ENCODE measurements at regions not wholly inside any gene's neighbourhood (a gene's known extent, or its start where the extent isn't known, plus 50 kb on each side); places are given as distances from the start of the nearest gene placed in this dataset.

- no peak for FAIRE-seq
- no peak for TF ChIP-seq CTCF (IDR thresholded peaks at IDR 0.05; ENCODE audit: insufficient read depth, missing control alignments)
Measured at GRCh38 chrX:39112143-39112542, 310.9 kb downstream of the MID1IP1 start.

DNA sequence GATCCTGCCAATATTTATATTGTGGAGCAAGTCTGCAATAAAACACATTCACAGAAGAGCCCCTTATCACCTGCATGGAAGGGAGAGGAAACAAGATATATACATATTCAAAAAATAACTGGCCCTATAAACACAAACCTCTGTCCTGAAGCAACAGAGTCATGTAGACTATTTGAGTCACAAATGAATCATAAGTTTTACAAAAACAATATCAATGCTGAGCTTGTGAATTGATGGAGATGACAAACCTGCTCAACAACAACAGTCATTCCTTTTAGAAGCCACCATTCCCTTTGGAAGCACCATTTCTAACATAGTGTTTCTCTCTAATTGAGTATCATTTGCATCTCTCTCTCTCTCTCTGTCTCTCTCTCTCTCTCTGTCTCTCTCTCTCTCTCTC lies 313.9 kb downstream of the MID1IP1 start:
- FAIRE-seq (no peak), DNase-seq (ENCODE audit: insufficient read length, low spot score) (no peak)
- TF ChIP-seq CTCF (IDR thresholded peaks at IDR 0.05; ENCODE audit: insufficient read depth, missing control alignments), result no peak

More at GRCh38 chrX:39112143-39112542, 310.9 kb downstream of the MID1IP1 start:
- DNase-seq (ENCODE audit: insufficient read length, low spot score), result no peak

- no peak for DNase-seq (ENCODE audit: insufficient read length, low spot score)
- no peak for TF ChIP-seq CTCF (IDR thresholded peaks at IDR 0.05; ENCODE audit: insufficient read depth, missing control alignments)
- FAIRE-seq, result no peak
Measured at GRCh38 chrX:39117101-39117500, 315.8 kb downstream of the MID1IP1 start.

- DNase-seq (ENCODE audit: insufficient read length, low spot score), result no peak
- TF ChIP-seq CTCF (IDR thresholded peaks at IDR 0.05; ENCODE audit: insufficient read depth, missing control alignments), result no peak
- FAIRE-seq, result no peak
Measured at GRCh38 chrX:39121903-39122302, 320.6 kb downstream of the MID1IP1 start.

DNA sequence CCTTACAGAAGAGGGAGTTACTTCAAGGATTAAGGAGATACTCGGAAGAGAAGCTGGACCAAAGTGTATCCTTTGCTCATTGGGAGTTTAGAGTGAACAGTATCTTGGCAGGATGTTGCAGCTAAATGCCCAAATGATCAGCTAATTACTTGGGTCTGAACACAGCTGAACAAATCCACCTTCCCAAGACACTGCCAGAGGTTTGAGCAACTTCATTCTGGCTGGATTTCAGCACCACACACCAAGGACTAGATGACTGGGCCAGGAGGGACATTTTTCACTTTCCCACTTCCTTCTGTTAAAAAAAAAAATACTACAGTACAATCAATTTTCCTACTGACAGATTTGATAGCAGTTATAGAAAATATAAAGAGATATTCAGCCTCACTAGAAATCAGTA lies 324.6 kb downstream of the MID1IP1 start:
- FAIRE-seq (no peak), DNase-seq (ENCODE audit: insufficient read length, low spot score) (no peak)
- TF ChIP-seq CTCF (IDR thresholded peaks at IDR 0.05; ENCODE audit: insufficient read depth, missing control alignments), result no peak

- peak; percentile 36 for TF ChIP-seq CTCF (IDR thresholded peaks at IDR 0.05; ENCODE audit: insufficient read depth, missing control alignments)
- no peak for FAIRE-seq
- no peak for DNase-seq (ENCODE audit: insufficient read length, low spot score)
Measured at GRCh38 chrX:39133971-39134370, 332.7 kb downstream of the MID1IP1 start.

DNA sequence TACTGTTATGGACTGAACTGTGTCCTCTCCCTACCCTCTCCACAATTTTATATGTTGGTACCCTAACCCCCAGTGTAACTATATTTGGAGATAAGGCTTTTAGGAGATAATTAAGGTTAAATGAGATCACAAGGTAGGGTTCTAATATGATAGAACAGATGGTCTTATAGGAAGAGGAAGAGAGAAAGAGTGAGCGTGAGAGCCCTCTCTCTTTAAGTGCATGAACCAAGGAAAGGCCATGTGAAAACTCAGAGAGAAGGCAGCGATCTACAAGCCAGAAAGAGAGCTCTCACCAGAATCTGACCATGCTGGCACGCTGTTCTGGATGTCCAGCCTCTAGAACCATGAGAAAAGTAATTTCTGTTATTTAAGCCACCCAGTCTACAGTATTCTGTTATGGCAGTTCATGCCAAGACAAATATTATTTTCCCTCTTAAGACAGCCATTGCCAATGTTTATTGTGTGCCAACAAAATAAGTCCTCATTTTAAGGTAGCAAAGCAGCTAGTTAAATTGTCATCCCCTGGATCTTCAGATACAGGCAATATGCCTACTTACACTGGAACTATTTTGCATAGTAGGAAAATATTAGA lies 336.2 kb downstream of the MID1IP1 start:
- FAIRE-seq (no peak), DNase-seq (ENCODE audit: insufficient read length, low spot score) (no peak)
- TF ChIP-seq CTCF (IDR thresholded peaks at IDR 0.05; ENCODE audit: insufficient read depth, missing control alignments), result no peak
